ENCODE measurements at regions not wholly inside any gene's neighbourhood (a gene's known extent, or its start where the extent isn't known, plus 50 kb on each side); places are given as distances from the start of the nearest gene placed in this dataset.

DNA sequence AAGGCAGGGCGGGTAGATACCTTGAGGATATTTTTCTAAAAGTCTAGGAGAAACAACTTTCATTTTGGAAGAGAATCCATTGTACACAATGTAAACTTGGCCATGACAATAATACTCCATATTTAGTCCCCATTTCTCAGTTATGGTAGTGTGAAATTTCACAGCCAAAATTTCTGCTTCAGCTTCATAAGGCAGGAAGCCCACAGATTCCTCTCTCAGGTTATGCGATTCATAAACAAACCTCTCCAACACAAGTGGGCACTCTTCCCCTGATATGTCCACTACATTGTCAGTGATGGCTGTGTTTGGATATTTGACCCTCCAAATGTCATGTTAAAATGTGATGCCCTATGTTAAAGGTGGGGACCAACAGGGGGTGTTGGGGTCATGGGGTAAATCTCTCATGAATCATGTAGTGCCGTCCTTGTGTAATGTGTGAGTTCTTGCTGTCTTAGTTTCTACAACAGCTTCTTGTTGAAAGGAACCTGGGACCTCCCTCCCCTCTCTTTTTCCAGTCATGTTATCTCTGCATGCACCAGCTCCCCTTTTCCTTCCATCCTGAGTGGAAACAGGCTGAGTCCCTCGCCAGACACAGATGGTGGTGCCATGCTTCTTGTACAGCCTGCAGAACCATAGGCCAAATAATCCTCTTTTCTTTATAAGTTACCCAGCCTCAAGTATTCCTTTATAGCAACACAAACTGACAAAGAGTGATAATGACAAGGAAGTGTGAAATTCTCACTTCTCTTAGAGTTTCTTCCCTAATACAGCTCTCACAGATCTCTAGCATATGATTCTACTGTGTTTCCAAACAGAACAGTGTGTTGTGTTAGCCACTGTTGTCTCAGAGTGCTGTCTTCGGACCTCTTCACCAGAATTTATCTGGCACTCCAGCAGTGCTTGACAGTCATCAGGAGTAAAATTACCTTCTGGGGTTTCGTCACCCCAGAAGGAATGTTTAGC is 598.4 kb upstream of the GNPDA2 start:
- H3K4me1 ChIP-seq (ENCODE audit: control insufficient read depth, insufficient read depth, low read length, poor library complexity, severe bottlenecking) = no peaks in the 10 kb centered on the region
- H3K36me3 ChIP-seq (ENCODE audit: control insufficient read depth, insufficient read depth, low read length) = no peaks in the 10 kb centered on the region
- 91 to 100% methylated on average over 1 to 2 of the region's 6 CpGs for WGBS, 2 experiments (ENCODE audit: insufficient coverage in 2 of 2)

DNA sequence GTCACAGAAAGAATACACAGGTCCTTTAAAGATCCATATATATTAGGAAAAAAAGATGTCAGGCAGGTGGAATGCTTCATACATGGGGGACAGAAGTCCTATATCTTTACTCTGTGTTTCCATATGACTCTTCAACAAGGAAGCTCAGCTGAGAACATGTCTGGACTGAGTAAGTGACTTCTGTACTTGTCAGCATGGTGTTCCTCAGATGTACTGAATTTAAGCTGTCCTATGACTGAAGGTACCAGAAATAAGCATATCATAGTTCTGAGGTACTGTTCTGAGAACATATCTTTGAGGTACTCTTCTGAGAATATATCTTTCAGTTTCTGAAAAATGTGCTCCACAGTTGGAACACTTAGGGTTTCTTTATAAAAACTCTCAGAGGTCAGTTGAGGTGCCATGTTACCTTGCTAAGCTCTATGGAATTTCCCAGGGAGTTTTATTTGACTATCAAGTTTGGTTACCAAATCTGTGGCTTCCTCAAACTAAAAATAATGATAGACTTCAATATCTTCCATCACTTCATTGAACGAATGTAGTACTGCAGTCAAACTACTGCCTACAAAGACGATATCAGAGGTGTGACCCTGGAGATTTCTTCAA is 597.2 kb upstream of the GNPDA2 start:
- H3K36me3 ChIP-seq (ENCODE audit: control insufficient read depth, insufficient read depth, low read length) = no peaks in the 10 kb centered on the region
- H3K27ac ChIP-seq (ENCODE audit: low read depth, low read length, severe bottlenecking) = no peak overlapping the region
- no peaks in the 10 kb centered on the region for H3K4me1 ChIP-seq (ENCODE audit: control insufficient read depth, insufficient read depth, low read length, poor library complexity, severe bottlenecking)
- no peaks in the 10 kb centered on the region for H3K9me3 ChIP-seq (ENCODE audit: control insufficient read depth, low read length)
- H3K4me3 ChIP-seq (ENCODE audit: extremely low read depth, insufficient read depth, low read length, poor library complexity, severe bottlenecking) = no peak overlapping the region
- WGBS, 2 experiments (ENCODE audit: insufficient coverage in 2 of 2) = 93% methylated on average over 2 of the region's 2 CpGs; no CpG with 5 or more reads in 1 of the 2 experiments

More for the DNA sequence above, 598.4 kb upstream of the GNPDA2 start:
- Histone ChIP-seq H3K27ac (ENCODE audit: low read depth, low read length, severe bottlenecking) (no peak overlapping the region), H3K4me3 (ENCODE audit: extremely low read depth, insufficient read depth, low read length, poor library complexity, severe bottlenecking) (no peak overlapping the region), H3K9me3 (ENCODE audit: control insufficient read depth, low read length) (no peaks in the 10 kb centered on the region)

DNA sequence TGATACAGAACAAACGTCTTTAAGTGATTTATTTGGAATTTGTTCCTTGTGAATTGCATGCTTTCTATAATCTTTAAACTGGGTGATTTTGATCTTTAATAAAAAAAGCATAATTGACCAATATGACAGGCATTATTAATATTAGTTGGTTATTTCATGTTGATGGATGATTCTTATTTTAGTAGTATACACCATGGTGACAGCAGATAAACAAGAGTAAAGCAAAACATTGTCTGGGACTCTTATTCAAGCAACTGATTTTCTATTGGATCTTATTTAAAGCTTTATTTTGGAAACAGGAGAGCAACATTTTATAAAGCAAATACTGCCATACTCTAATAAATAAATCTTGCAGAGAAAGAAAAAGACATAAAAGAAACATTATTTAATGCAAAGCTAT is 591.4 kb upstream of the GNPDA2 start:
- 67% methylated on average over 1 of the region's 1 CpG; no CpG with 5 or more reads in 1 of the 2 experiments for WGBS, 2 experiments (ENCODE audit: insufficient coverage in 2 of 2)
- Histone ChIP-seq H3K4me3 (ENCODE audit: extremely low read depth, insufficient read depth, low read length, poor library complexity, severe bottlenecking) (no peak overlapping the region), H3K4me1 (ENCODE audit: control insufficient read depth, insufficient read depth, low read length, poor library complexity, severe bottlenecking) (no peaks in the 10 kb centered on the region), H3K9me3 (ENCODE audit: control insufficient read depth, low read length) (no peaks in the 10 kb centered on the region), H3K36me3 (ENCODE audit: control insufficient read depth, insufficient read depth, low read length) (no peaks in the 10 kb centered on the region), H3K27ac (ENCODE audit: low read depth, low read length, severe bottlenecking) (no peak overlapping the region)

DNA sequence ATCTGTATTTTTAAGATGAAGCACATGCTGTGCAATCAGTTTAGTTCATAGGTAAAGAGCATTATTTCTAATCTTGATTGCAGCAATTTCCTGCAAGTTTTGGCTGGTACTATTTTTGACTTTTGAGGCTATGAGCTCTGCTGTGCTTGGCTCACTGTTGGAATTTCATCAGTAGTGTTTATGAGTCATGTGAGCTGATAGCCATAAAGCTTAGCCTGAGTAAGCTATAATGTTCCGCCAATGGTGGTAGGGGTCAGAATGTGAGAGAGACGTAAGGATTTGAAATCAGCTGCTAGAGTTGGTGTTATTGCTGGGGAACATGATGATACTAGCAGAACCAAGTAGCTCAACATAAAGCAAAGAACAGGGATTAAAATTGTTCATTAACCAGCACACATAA is 590.9 kb upstream of the GNPDA2 start:
- WGBS, 2 experiments (ENCODE audit: insufficient coverage in 2 of 2) = 93 to 100% methylated on average over 2 of the region's 2 CpGs
- no peaks in the 10 kb centered on the region for H3K36me3 ChIP-seq (ENCODE audit: control insufficient read depth, insufficient read depth, low read length)
- no peak overlapping the region for H3K27ac ChIP-seq (ENCODE audit: low read depth, low read length, severe bottlenecking)
- no peak overlapping the region for H3K4me3 ChIP-seq (ENCODE audit: extremely low read depth, insufficient read depth, low read length, poor library complexity, severe bottlenecking)
- no peaks in the 10 kb centered on the region for H3K9me3 ChIP-seq (ENCODE audit: control insufficient read depth, low read length)
- H3K4me1 ChIP-seq (ENCODE audit: control insufficient read depth, insufficient read depth, low read length, poor library complexity, severe bottlenecking) = no peaks in the 10 kb centered on the region

DNA sequence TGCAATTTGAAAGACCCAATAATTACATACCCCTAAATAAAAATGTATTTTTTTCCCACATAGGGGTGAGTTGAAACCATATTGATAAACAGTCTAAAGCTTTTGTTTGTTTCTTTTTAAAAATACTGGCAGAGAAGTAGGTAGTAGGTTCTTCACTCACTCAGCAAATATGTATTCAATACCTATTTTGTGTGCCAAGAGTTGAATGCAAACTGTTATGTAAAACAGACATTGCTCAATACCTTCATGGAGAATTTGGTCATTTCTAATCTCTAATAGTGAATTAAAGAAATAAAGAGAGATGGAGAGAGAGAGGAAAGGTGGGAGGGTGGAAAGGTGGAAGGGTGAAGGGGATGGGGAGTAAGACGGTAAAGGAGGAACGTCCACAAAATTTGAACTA is 589.9 kb upstream of the GNPDA2 start:
- H3K4me3 ChIP-seq (ENCODE audit: extremely low read depth, insufficient read depth, low read length, poor library complexity, severe bottlenecking) = no peak overlapping the region
- 82 to 94% methylated on average over 2 of the region's 2 CpGs for WGBS, 2 experiments (ENCODE audit: insufficient coverage in 2 of 2)
- no peaks in the 10 kb centered on the region for H3K4me1 ChIP-seq (ENCODE audit: control insufficient read depth, insufficient read depth, low read length, poor library complexity, severe bottlenecking)
- no peaks in the 10 kb centered on the region for H3K9me3 ChIP-seq (ENCODE audit: control insufficient read depth, low read length)
- H3K36me3 ChIP-seq (ENCODE audit: control insufficient read depth, insufficient read depth, low read length) = no peaks in the 10 kb centered on the region
- no peak overlapping the region for H3K27ac ChIP-seq (ENCODE audit: low read depth, low read length, severe bottlenecking)

DNA sequence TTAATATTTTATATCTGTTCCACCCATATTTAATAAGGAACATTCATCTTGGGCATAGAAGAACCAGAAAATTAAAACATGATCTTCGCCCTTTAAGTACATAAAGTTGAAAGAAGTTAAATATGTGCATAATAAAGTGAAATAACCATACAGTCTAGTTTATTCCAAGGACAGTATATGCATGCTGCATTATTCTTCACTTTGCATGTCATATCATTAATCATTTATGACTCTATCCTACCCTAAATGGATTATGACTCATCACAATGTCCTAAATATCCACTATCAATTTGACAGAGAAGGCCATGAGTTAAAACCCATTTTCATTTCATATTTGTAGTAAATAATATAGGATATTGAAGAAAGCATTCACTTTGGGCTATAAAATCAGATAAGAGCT is 576.5 kb upstream of the GNPDA2 start:
- WGBS, 2 experiments (ENCODE audit: insufficient coverage in 2 of 2) = no CpG with 5 or more reads among the region's 1 CpG
- Histone ChIP-seq H3K27ac (ENCODE audit: low read depth, low read length, severe bottlenecking) (no peak overlapping the region), H3K4me1 (ENCODE audit: control insufficient read depth, insufficient read depth, low read length, poor library complexity, severe bottlenecking) (no peaks in the 10 kb centered on the region), H3K36me3 (ENCODE audit: control insufficient read depth, insufficient read depth, low read length) (no peaks in the 10 kb centered on the region), H3K4me3 (ENCODE audit: extremely low read depth, insufficient read depth, low read length, poor library complexity, severe bottlenecking) (no peak overlapping the region), H3K9me3 (ENCODE audit: control insufficient read depth, low read length) (no peaks in the 10 kb centered on the region)

DNA sequence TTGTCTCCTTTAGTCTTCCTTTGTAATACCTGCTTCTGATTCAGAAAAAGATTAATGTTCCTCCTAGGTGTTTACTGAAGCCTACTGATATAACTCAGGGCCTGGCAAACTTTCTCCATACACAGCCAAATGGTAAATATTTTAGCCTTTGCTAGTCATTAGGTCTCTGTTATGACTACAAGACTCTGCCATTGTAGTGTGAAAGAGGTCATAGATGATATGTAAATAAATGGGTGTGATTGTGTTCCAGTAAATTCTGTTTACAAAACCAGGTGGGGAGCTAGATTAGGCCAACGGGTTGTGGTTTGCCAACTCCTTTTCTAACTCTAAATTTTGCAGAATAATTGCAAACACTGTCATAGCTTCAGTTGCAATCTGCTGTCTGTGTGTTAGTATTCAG is 568.1 kb upstream of the GNPDA2 start:
- H3K27ac ChIP-seq (ENCODE audit: low read depth, low read length, severe bottlenecking) = no peak overlapping the region
- no peaks in the 10 kb centered on the region for H3K4me1 ChIP-seq (ENCODE audit: control insufficient read depth, insufficient read depth, low read length, poor library complexity, severe bottlenecking)
- 80% methylated on average over 1 of the region's 1 CpG; no CpG with 5 or more reads in 1 of the 2 experiments for WGBS, 2 experiments (ENCODE audit: insufficient coverage in 2 of 2)
- no peaks in the 10 kb centered on the region for H3K9me3 ChIP-seq (ENCODE audit: control insufficient read depth, low read length)
- no peak overlapping the region for H3K4me3 ChIP-seq (ENCODE audit: extremely low read depth, insufficient read depth, low read length, poor library complexity, severe bottlenecking)
- no peaks in the 10 kb centered on the region for H3K36me3 ChIP-seq (ENCODE audit: control insufficient read depth, insufficient read depth, low read length)

DNA sequence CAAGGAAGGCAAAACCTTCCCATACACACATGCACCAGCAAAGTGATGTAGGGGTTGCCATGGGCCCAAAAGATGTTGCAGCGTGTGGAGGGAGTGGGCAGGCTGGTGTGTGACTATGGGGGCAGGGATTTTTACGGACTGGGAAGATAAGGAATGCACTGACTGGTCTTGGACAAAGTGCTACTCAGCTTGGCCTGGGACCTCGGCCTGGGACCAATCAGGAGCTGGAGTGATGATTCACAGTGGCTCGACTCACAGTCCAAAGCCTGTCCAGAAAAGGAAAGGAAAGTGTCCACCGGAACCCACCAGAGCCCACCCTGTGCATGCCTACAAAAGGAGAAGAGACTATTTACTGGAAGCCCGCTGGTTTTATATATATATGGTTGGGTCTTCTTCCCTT is 567.0 kb upstream of the GNPDA2 start:
- Histone ChIP-seq H3K27ac (ENCODE audit: low read depth, low read length, severe bottlenecking) (no peak overlapping the region), H3K4me1 (ENCODE audit: control insufficient read depth, insufficient read depth, low read length, poor library complexity, severe bottlenecking) (no peaks in the 10 kb centered on the region), H3K9me3 (ENCODE audit: control insufficient read depth, low read length) (no peaks in the 10 kb centered on the region), H3K4me3 (ENCODE audit: extremely low read depth, insufficient read depth, low read length, poor library complexity, severe bottlenecking) (no peak overlapping the region), H3K36me3 (ENCODE audit: control insufficient read depth, insufficient read depth, low read length) (no peaks in the 10 kb centered on the region)
- 91 to 96% methylated on average over 5 to 6 of the region's 6 CpGs for WGBS, 2 experiments (ENCODE audit: insufficient coverage in 2 of 2)

DNA sequence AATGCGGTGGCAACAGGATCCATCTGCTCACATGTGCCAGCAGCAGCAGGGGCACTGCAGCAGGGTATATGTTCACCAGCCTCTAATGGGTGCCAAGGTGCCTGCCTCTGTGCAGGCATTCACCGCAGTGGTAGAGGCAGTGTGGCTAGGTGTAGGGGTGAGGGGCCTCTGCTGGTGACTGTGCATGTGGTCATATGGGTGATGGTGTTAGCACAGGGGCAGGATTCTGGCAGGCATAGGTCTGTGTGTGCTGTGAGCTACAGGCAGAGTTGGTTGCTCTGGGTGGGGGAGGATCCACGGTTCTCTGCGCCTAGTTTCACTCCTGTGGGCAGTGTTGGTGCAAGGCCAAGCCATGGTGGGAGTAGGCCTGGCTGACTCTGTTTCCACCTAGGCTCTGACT is 566.5 kb upstream of the GNPDA2 start:
- Histone ChIP-seq H3K4me3 (ENCODE audit: extremely low read depth, insufficient read depth, low read length, poor library complexity, severe bottlenecking) (no peak overlapping the region), H3K9me3 (ENCODE audit: control insufficient read depth, low read length) (no peaks in the 10 kb centered on the region), H3K36me3 (ENCODE audit: control insufficient read depth, insufficient read depth, low read length) (no peaks in the 10 kb centered on the region), H3K4me1 (ENCODE audit: control insufficient read depth, insufficient read depth, low read length, poor library complexity, severe bottlenecking) (no peaks in the 10 kb centered on the region), H3K27ac (ENCODE audit: low read depth, low read length, severe bottlenecking) (no peak overlapping the region)
- WGBS, 2 experiments (ENCODE audit: insufficient coverage in 2 of 2) = 97 to 100% methylated on average over 3 to 4 of the region's 4 CpGs

DNA sequence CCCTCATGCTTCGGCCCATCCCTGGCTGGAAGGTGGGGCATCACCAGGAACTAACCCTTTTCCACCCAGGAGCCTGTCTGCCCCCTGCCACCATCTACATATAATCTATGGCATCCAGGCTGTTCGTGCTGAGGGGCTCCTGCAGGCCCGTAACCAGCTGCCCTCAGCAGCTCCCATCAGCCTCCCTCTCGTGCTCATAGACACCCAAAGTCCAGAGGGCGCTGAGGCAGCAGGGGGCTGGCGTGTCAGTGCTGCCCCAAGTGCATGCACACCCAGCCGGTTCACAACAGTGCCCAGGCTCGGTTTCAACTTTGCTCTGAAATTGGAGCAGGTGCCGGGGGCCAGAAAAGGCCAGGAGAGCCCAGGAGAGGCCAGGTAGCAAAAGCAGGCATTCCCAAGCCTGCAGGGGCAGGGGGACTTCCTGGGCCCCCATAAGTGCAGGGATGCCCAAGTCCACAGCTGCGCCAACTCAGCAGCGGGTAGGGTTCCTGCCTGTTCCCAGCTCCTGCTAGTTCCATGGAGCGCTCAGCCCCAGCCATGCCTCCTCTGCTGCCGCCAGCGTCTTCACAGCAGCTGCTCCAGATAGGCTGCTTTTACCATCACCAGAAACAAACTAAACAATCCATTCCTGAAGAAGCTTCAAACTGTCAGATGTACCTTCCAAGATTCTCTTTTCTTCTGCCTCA is 558.2 kb upstream of the GNPDA2 start:
- no peaks in the 10 kb centered on the region for H3K4me1 ChIP-seq (ENCODE audit: control insufficient read depth, insufficient read depth, low read length, poor library complexity, severe bottlenecking)
- no peaks in the 10 kb centered on the region for H3K9me3 ChIP-seq (ENCODE audit: control insufficient read depth, low read length)
- no peak overlapping the region for H3K4me3 ChIP-seq (ENCODE audit: extremely low read depth, insufficient read depth, low read length, poor library complexity, severe bottlenecking)
- WGBS, 2 experiments (ENCODE audit: insufficient coverage in 2 of 2) = 89 to 92% methylated on average over 7 to 13 of the region's 14 CpGs
- H3K36me3 ChIP-seq (ENCODE audit: control insufficient read depth, insufficient read depth, low read length) = no peaks in the 10 kb centered on the region
- H3K27ac ChIP-seq (ENCODE audit: low read depth, low read length, severe bottlenecking) = no peak overlapping the region

Data from mesodermal cell (in vitro differentiated cells).